Prostate gland (tissue), 2 donors: ENCODE measurements at regions not wholly inside any gene's neighbourhood (a gene's known extent, or its start where the extent isn't known, plus 50 kb on each side); places are given as distances from the start of the nearest gene placed in this dataset.

Source experiments
- CTCF ChIP-seq, 4 experiments: fragments of 200-600 bp in 2 of 4; fragments of 450-650 bp in 2 of 4; sonication (generic) in 2 of 4; IDR thresholded peaks; 1 replicate in 3 of 4; 2 replicates in 1 of 4; pipeline ENCODE4 v1.5.1; 2016 to 2019; ENCODE audit warnings: antibody characterized with exemption in 4 of 4, mild to moderate bottlenecking in 2 of 4, moderate library complexity in 2 of 4
- POLR2A ChIP-seq: fragments of 450-650 bp; IDR thresholded peaks from one replicate; pipeline ENCODE4 v1.6.1; 2016; ENCODE audit warnings: antibody characterized with exemption, mild to moderate bottlenecking
- POLR2AphosphoS5 ChIP-seq: sonication (generic); formaldehyde crosslinking; IDR thresholded peaks from one replicate; pipeline ENCODE4 v1.6.1; 2017; ENCODE audit warnings: antibody characterized with exemption

DNA sequence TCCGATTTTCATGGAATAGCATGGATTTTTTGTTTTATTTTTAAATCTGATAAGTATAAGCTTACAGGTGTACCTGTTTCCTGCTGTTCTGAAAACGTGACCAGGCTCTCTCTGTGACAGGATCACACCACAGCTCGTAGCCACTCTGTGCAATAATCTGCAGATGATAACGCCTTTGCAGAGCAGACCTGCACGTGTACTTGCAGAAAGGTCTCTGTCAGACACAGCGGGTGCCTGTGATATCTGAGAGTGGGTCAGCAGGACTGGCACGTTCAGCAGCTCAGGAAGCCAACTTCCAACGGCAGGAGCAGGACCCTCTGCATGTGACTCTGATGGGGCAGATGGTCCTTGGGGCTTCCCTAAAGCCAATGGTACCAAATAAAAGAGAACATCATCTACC lies 68.6 kb upstream of the HDDC2 start:
- no peak for TF ChIP-seq CTCF (IDR thresholded peaks at IDR 0.05)
- TF ChIP-seq POLR2AphosphoS5 = no peak
- TF ChIP-seq POLR2A = no peak
